HTR-8/SVneo (cell line): ENCODE measurements at regions not wholly inside any gene's neighbourhood (a gene's known extent, or its start where the extent isn't known, plus 50 kb on each side); places are given as distances from the start of the nearest gene placed in this dataset.

Experiments
- DNase-seq: peaks from one replicate; pipeline ENCODE4 v3.0.0; 2011; ENCODE audit warnings: low spot score, mixed read lengths; ENCODE audit not compliant: insufficient read length
- FAIRE-seq: peaks from 2 replicates; lab custom pipeline; 2011; peaks lifted over from hg19 to GRCh38; lab: Jason Lieb, UNC

- FAIRE-seq = no peak
- DNase-seq = no peak
Observed at GRCh38 chr19:31499281-31500196, 150.3 kb upstream of the TSHZ3 start.

- FAIRE-seq (no peak), DNase-seq (no peak)
Observed at GRCh38 chr19:31500197-31500830, 151.1 kb upstream of the TSHZ3 start.

- FAIRE-seq = no peak
- no peak for DNase-seq
Observed at GRCh38 chr19:31500946-31501345, 151.7 kb upstream of the TSHZ3 start.

GRCh38 chr19:31501427-31502195 lies 152.4 kb upstream of the TSHZ3 start:
- FAIRE-seq = no peak
- no peak for DNase-seq

DNA sequence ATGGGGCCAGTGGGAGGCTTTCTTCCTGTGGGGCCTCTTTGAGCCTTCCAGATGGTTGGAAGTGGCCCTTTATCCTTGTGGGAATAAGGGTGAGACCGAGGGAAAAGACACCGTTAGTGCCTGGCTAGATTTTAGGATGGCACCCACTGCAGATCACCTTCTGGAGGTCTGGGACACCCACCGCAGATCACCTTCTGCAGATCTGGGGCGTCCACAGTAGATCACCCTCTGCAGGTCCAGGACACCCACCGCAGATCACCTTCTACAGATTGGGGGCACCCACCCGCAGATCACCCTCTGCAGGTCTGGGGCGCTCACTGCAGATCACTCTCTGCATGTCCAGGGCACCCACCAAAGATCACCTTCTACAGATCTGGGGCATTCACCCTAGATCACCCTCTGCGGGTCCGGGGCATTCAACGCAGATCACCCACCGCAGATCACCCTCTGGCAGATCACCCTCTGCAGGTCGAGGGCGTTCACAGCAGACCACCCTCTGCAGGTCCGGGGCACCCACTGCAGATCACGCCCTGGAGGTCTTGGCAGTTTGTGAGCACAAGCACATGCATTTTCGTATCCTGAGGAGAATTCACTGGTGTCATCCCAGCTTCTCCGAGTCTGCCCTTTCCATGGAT lies 153.4 kb upstream of the TSHZ3 start:
- FAIRE-seq (no peak), DNase-seq (no peak)

DNA sequence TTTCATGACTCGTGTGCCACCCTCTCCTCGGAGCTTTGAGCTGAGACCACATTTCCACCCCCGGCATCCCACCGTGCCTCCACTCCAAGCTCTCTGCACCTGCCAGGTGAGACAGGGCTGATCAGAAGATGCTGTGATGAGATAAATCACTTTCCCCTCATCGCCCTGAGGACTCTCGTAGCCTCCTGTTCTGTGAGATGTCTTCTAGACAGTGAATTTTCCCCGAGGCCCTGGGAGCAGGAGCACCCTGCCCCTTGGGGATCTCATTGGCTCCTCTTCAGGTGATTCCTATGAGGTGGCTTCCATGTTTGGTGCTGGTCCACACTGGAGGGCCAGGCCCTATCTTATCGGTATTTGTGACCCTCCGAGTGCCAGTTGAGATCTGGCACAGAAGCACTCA lies 154.0 kb upstream of the TSHZ3 start:
- FAIRE-seq = no peak
- DNase-seq = no peak

- FAIRE-seq (no peak), DNase-seq (no peak)
Observed at GRCh38 chr19:31504221-31504620, 155.0 kb upstream of the TSHZ3 start.

DNA sequence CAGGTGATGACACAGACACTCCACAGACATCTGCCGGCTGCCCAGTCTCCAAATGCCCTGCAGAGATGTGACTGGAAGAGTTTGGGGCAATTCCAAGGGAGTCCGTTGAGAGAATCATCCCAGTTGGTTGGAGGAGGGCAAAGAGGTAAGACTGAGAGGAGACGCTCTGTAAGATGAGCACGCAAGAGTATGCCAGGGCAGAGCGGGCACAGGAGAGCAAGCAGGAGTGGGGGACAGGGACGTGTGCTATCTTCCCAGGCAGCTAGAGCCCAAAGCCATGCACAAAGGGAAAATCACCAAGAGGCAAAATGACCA lies 156.3 kb upstream of the TSHZ3 start:
- no peak for FAIRE-seq

GRCh38 chr19:31506102-31506501 lies 156.9 kb upstream of the TSHZ3 start:
- no peak for FAIRE-seq
- no peak for DNase-seq

More for the DNA sequence above, 156.3 kb upstream of the TSHZ3 start:
- DNase-seq = no peak

- FAIRE-seq (no peak), DNase-seq (no peak)
Observed at GRCh38 chr19:31510635-31511034, 161.4 kb upstream of the TSHZ3 start.

DNA sequence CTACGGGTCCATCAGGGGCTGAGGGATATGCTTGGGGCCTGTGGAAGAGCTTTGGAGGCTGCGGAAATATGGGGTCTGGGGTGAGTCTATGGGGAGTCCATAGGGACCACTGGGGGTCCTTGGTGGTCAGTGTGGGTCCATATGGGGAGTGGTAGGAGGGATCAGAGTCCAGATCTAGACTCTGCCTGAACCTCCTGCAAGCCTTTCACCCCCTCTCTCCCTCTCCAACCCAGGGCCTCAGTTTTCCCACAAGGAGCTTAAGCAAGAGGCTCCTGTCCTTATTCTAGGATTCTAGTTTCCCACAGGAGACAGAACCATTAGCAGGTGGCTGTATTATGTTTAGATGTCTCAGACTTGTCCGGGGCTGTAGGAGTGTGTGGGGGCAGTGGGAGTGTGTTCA lies 161.9 kb upstream of the TSHZ3 start:
- DNase-seq (no peak), FAIRE-seq (no peak)

- FAIRE-seq (no peak), DNase-seq (no peak)
Observed at GRCh38 chr19:31511696-31512095, 162.5 kb upstream of the TSHZ3 start.

DNA sequence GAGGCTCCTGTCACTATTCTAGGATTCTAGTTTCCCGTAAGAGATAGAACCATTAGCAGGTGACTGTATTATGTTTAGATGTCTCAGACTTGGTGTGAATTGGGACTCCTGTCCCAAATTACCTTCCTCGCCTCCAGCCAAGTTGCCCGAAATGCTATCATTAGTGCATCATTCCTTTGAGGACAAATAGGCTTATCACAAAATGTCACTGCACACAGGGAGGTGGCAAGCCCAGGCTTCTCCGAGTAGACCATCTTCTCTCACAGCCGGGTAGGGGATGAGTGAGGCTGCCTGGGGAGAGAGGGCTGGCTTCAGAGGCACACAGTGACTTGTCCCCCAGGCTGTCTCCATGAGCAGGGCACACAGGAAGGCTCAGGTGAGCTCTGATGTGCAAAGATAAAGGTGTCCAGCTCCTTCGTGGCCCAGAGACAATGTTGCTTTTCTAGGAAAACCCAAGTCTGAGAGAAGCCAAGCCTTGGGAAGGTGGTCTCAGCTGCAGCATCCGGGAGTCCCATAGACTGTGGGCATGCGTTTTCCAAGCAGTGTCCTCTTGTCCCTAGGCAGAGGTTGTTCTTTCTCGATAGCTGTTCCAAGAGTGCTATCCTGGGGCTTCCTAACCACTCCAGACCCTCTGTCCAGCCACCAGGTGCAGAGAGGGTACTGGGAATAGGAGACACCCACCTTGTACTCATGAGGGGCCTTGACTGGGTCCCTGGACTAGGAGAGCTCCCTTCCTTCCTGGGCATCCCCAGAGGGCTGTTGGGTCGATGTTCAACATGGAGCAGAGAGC lies 163.1 kb upstream of the TSHZ3 start:
- no peak for DNase-seq
- FAIRE-seq = no peak

DNA sequence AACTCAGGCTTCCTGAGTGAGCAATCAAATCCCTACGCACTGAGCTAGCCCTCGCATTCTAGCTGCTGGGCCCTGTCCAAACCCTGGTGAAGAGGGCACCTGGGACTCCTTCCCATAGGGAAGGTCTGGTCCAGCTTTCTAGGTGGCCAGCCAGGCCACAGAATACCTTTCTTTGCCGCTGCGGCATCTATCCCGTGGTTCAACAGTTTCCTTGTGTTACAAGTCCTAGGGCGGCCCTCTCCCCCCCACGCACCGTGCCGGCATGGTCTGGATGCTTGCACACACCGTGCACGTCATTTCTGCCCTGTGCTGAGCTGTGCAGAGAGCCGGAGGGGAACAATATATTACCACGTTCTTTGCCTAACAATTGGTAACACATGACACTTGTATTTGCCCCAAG lies 164.6 kb upstream of the TSHZ3 start:
- no peak for FAIRE-seq
- DNase-seq = no peak

- no peak for FAIRE-seq
- no peak for DNase-seq
Observed at GRCh38 chr19:31515931-31516330, 166.7 kb upstream of the TSHZ3 start.

DNA sequence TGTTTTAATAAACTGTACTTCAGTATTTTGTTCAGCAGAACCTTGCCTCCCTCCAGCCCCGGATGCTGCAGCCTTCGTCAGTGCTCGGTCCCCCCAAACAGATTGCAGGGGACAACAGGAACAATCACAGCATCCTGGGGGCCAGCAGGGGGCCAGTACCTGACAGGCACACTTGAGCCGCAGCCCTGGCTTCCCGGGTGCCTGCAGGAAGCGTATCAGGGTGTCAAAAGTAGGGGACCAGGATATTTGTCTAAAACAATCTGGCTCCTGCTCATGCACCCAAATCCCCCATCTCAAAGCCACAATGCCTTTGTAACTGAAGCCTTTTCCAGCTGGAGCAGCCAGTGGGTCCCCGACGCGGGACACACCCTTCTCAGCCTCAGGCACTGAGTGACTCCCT lies 167.5 kb upstream of the TSHZ3 start:
- no peak for FAIRE-seq

DNA sequence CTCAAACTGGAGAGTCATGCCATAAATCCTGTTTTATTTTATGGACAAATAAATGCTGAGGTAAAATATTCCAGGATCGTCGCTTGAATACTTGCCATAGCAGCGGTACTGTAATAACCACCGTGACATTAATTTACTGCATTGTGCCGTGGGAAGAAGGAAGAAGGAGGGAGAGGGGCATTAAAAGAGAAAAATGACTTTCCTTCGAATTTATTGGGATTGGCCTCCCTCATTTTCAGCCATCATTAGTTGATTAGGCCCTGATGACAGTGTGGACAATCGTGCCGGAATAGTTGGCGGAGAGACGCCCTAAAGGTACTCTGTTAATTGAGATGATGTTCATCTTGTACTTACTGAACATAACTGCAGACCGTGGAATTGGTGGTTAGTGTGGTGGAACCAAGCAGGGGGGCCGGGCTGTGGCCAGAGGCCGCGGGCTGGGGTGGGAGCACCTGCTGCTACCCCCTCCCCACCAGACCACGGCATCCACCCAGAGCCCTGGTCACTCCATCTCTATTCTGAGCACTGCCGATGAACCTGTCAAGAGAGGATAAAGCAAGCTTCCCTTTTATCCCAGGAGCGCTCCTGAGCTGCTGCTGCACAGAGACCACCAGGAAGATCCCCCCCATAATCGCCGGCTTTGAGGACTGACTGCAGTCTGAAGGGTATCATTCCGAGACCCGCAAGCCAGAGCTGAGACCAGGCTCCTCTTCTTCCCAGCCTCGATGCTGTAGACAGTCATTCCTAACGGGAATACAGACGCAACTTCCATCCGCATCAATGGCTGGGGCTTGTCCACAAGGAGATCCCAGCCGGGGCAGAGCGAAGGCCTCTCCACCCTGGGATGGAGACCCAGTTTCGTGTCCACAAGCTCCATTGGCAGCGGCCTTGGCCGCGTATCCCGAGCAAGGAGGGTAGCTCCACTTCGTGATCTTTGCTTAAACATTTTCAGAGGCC lies 168.3 kb upstream of the TSHZ3 start:
- DNase-seq = no peak
- FAIRE-seq = no peak

More for the DNA sequence above, 167.5 kb upstream of the TSHZ3 start:
- DNase-seq = no peak

DNA sequence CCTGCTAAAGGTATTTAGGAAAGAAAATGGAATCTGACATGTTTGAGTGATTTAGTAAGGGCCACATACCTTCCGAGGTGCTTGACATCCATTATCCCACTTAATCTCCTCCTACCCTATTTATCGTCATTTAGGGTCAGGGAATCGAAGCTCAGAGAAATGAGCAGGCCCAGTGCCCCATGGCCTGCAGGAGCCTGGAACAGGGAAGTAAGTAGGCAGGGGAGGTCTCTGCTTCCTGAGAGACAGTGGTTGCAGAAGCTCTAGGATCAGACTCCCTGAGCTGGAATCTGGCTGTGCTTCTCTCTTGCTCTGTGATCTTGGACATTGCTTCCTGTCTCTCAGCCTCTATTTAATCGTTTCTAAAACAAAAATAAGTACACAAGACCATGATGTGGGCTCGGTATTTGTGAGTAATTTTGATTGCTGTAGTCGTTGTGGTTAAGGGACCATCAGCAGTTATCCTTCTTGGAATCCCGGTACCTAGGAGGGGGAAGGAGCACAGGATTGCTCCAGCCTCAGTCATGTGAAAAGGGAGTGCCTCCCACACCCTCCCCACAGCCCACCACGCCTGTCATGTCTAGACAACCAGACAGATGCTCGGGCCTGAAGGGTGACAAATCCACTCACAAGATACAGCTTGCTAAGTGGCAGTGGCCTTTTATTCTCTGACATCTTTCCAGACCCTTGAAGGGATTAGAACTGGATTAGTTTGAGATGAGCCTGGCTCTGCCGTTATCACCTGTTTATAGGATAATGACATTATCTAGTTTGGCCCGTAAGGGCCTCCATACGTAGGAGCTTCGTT lies 169.2 kb upstream of the TSHZ3 start:
- FAIRE-seq = no peak
- no peak for DNase-seq
